Stimulated activated CD8-positive, alpha-beta memory T cell treated with anti-CD3 and anti-CD28 coated beads, Interleukin-7, amount 100 ng/mL, for 48 hours (primary cell): ENCODE measurements at regions not wholly inside any gene's neighbourhood (a gene's known extent, or its start where the extent isn't known, plus 50 kb on each side); places are given as distances from the start of the nearest gene placed in this dataset.
"Not testable (repeated sequence)": the region's sequence is repeated elsewhere in the genome, so short reads cannot be mapped to it uniquely, and the experiment has no call there.

Experiments used
- DNase-seq, 2 donors: peaks; one replicate each; pipeline ENCODE4 v3.0.0-alpha.2; 2020; ENCODE audit warnings: low read depth in 1 of 2; ENCODE audit errors: extremely low read depth in 1 of 2

DNA sequence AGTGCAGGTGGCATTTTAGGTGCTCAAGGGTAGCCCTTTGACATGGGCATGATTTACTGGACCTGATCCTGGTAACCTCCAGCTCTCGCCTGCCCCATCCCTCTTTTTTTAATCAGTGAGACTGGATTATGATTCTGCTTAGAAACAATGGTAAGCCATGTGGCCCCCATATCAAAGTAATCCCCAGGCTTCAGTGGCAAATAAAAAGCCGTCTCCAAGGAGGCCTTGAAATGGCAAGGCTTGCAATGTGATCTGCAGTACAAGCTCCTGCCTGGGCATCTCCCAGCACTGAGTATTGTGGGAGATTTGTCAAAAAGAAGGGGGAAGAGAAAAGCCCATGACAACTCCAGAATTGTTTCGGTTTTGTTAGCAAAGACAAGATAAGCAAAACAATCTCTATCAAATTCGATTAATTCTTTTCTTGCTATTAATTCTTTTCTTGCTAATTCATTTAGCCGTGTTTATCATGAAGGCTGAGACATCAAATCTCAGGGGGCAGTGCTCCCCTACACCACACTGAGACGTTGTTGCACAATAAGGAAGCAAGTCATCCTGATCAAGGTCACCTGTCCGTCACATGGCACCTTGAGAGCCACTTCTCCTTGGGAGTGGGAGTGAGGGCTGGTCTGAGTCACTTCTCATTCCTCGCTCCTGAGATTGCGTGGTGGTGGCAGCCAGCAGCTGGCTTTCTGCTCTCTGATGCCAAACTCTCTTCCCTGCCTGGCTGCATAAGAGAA, 312.7 kb upstream of the GATB start:
- DNase-seq = no peak

DNA sequence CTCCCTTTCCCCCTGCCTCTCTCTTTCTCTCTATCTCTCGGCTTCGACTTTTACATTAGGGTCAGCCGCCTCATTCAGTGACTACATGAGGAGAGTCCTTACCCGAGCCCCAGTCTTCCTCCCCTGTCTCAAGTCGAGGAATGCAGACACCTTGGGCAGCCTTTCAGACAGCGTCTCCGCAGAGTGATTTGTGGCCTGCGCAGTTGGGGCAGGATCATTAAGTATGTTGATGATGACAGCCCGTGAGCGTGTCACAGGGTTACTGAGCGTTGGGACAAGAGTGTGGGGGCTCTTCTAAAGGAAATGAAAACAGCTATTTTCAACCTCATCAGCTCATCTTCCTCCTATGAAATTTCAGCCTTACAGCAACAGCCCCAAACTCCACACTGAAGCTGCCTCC, 312.1 kb upstream of the GATB start:
- DNase-seq = no peak

DNA sequence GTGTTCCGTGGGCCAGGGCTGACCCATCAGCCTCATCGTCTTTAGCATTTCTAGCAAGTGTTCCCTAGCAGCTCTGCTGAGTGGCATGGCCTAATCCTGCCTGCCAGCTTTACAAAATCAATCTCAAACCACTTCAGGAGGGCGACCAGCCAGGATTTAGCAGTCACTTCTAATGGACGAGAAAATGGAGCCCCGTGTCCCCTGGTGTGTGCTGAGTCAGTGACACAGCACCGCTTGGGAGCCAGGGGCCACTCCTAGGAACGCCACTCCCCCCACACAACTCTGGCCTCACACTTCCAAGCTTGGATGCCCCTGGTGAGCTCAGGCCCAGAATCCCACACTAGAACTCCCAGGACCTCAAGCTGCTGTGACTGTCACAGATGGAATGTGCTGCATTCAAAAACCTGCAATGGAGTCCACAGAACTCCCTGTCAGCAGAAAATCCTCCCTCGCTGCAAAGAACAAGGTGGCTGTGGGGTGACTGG, 311.2 kb upstream of the GATB start:
- no peak for DNase-seq

DNA sequence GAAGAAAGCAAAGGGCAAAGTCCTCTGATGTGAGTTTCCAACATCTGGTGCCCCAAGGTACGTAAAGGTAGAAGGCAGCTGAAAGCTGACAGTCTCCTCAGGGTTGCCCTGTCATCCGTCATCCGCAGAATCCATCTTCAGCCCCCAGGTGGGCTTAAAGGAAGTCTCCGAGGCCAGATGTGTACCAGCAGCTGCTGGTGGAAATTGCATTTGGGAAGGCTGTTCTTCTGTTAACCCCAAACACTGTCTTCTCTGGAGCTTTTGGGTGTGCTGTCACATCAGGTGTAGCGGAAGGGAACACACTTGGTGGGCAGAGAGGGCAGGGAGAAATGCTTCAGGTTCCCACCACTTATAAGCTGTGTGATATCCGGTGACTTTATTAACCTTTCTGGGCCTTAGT, 310.0 kb upstream of the GATB start:
- DNase-seq = no peak

DNA sequence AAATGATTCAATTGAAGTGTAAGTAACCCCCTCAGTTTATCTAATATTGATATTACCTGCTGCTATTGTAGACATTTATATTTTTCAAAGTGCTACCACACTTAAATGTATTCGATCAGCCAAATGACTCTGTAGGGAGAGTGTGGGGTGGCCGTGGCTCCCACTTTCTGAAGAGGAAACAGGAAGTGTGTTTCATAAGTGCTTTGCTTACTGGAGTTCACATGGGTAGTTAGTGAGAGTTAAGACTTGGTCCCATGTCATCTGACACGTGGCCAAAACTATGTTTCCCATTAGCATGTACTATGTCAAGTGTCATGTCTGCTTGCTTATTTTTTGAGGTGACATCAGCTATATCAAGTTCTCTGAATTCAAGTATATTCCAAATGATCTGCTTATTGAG, 308.1 kb upstream of the GATB start:
- no peak for DNase-seq

DNA sequence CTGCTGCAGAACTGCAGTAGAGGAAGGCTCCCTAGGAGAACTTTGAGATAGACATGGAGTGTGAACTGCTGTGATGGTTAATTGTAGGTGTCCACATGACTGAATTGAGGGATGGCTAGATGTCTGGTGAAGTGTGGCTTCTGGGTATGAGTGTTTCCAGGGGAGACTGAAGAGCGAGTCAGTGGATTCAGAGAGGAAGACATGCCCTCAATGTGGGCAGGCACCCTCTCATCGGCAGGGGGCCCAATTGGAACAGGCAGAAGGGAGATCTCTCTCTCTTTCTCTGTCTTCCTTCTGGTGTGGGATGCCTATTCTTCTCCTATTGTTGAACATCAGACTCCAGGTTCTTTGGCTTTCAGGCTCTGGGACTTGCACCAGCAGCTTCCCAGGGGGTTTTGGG, 304.7 kb upstream of the GATB start:
- no peak for DNase-seq

DNA sequence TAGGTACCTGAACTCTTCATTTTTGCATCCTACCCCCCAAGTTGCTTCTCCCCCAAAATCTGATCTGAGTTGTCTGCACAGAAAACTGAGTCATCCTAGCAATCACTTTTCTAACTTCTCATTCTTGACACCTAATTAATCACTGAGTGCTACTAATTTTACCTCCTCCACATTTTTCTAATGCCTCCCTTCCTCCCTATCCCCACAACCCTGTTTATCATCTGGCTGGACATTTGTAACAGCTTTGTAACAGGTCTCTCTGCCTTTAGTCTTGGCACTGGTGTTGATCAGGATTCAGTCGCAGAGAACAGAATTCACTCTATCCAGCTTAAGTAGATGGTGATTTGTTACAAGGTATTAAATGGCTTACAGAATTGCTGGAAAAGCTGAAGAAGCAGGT, 303.9 kb upstream of the GATB start:
- no peak for DNase-seq

DNA sequence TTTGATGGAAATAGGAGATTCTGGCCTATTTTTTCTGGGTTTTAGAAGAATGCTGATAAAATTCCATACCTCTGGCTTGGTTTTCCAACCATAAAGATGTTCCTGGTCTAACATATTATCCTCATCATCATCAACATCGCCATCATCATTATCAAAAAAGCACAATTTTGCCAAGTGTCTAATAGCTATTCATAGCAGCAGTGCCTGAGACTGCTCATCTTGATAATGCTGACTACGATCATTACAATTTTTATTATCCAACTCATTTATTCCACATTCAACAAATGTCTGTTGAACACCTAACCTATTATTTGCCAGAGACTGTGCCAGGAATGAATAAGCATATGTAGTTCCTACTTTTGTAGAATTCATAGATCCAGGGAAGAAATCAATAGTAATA, 303.5 kb upstream of the GATB start:
- DNase-seq = no peak

DNA sequence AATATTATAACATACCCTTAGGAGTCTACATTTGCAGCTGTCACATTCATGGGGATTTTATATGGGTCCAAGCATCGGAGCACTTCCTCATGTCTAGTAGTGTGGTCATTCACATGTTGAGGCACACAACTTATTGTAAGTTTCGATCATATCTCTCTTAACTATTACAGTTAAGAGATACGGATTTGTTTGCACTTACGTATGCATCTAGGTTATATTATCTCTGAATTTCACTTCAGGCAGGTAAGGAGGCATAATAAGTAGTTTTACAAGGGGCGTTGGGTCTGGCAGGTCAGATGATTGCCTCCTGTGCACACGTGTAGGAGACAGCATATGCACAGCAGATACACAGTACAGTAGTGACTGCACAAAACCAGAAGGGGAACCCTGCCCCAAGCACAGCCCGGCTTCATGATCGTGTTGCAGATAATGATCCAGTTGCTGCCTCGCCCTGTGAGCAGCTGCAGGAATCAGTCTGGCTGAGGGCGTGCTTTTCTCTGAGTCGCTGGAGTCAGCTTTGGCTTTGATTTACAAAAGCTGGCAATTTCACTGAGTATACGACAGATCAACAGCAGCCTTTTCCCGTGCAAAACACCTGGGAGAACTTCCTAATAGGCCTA, 302.9 kb upstream of the GATB start:
- DNase-seq = no peak

DNA sequence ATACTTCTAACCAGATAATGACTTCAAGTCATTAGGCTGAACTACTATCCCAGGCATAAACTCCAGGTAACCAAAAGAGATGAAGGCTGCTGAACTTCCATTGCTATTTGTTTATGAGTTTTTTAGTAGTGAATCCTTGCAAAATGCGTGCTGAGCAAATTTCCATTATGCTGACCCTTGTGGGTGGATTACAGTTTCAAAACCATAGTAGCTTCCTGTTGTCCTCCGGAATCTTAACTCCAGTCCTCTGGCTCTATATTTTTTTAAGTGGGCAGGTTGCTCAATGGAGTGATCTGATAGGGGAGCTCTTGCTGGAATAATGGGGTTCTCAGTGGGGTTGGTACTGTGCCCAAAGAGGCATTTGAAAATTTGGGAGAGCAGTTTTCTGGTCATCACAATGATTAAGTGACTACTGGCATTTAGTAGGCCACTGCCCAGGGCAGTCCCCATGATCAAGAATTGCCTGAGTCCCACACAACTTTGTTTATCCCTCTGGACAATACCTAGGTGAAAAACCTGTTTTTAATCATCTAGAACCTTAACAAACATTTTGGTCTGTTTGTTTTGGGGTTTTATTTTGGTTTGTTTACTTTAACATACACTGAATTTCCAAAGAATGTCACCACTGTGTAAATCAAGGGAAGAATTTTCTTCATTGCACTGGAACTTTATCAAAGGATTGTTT, 302.3 kb upstream of the GATB start:
- DNase-seq = no peak

DNA sequence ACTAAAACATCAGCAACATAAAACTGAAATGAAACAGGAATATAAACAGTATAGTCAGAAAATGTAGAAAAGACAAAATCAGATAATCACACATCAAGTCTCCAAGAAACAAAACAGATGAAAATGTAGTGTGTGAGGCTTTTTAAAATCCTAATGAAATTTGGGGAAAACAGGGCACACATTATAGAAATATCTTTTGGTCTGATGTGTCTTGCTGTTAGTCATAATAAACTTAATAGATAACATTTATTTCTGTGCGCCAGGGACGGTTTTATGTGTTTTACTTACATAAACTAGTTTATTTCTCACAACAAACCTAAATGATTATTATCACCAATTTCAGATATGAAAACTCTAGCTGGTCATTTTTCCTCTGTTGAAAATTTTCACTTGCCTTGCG, 293.9 kb upstream of the GATB start:
- no peak for DNase-seq

DNA sequence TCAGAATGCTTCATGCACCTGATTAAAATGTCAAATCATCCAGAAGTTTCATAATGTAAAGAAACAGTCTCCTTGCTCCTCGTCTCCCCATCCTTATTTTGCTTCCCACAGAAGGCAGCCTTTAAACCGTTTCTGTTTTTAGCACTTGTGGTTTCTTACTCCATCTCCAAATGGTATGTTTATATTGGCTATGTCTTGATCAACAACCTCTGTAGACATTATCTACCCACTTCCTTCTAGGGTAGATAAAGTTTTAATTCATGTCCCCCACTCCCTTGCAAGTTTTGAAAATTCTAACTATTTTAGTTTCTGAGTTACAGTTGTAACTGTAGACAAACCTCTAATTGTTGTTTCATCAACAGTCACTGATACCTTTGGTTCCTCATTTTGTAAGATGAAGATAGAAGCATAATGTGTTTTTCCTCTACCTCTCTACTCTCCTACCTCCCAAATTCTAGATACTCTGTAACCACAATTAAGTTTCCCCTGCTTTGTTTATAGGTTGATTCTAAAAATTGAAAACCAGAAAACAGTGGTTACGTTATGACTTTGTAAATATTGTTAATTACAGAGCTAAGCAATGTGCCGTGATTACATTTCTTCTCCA, 291.7 kb upstream of the GATB start:
- no peak for DNase-seq

DNA sequence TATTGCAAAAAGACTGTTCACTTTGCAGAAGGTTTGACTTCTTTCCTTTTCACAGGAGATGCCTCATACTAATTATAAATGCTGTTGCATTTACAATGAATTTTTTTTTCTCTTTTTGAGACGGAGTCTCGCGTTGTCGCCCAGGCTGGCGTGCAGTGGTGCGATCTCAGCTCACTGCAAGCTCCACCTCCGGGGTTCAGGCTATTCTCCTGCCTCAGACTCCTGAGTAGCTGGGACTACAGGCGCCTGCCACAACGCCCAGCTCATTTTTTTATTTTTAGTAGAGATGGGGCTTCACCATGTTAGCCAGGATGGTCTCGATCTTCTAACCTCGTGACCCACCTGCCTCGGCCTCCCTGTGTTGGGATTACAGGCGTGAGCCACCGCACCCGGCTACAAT, 290.5 kb upstream of the GATB start:
- DNase-seq = not testable (repeated sequence)

DNA sequence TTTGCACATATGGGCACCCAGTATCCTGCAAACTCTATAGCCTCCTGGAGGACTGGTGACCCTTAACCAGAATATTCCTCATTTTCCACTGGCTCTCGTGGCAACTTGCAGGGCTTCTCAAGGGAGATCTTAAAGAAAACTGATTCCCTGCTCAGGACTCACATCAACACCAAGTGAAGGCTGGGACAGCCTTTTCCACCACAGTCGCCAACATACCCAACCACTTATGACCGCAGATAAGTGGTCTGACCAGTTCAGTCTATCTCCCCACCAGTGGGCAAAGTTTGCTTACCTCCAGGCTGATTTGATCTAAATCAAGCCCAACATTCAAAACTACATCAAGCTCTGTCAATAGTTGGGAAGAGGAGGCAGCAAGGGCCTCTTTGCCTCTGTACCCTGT, 289.3 kb upstream of the GATB start:
- DNase-seq = no peak

DNA sequence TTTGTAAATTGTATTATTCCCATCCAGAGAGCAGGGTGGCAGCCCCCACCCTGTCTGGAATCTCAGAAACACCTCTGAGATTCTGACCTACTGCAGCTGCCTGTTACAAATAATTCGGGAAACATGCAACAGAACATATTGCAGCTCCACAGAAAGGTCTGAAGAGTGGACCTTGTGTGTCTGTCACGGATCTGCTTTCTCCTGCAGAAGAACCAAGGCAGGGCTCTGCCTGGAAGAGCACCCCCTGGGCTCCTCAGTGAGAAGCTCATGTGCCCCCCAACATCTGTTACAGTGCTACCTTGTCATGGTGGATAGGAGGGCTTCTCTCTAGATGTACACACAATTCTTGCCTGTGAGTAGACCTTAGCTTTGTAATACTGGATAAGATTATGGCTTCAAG, 286.6 kb upstream of the GATB start:
- no peak for DNase-seq

DNA sequence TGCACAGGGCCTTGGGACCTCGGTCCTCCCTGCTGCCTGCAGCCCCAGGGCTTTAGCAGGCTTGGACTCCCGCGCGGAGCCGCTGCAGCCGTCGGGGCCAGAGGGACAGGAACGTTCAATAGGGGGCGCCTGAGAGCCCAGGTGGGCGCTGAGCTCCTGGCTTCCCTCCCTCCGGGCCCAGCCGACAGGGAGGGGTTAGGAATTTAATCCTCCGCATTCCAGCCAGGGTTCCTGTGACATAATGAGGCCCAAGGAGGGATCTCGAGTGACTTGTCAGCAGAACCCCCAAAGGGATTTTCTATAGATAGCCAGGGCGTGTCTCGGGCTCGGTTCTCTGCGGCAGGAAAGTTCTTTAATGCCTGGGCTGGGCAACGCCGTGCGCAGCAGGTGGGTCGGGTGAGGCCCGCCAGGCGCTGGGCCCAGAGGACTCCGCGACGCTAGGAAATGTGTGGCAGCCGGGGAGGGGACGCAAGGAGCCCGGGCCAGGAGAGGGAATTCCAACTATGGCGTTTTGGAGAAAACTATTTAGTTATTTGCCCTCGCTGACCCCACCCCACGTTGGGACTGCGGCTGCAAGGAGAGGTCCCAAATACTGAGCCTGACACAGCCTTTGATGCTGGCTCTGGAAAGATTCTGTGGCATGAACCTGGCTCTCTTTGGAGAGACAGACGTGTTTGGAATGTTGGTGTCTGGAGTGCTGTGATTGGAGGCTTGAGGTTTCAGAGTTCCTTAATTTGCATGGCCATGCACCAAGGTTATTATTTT, 285.2 kb upstream of the GATB start:
- DNase-seq = no peak

DNA sequence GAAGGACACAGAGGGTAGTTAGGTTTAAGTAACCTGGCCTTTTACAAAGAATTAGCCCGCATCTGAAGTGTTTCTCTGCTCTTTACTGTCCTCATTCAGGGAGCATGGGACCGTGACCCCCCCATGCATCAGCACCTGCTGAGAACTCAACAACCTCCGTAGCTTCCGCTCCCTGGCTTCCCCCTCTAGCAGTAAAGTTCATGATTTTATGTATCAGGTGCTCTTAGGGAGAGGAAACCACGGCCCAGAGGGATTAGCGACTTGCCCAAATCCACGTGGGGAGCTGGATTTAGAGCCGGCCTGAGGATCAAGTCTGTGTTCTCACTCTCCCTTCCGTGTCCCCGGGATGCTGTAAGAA, 284.6 kb upstream of the GATB start:
- DNase-seq = no peak

DNA sequence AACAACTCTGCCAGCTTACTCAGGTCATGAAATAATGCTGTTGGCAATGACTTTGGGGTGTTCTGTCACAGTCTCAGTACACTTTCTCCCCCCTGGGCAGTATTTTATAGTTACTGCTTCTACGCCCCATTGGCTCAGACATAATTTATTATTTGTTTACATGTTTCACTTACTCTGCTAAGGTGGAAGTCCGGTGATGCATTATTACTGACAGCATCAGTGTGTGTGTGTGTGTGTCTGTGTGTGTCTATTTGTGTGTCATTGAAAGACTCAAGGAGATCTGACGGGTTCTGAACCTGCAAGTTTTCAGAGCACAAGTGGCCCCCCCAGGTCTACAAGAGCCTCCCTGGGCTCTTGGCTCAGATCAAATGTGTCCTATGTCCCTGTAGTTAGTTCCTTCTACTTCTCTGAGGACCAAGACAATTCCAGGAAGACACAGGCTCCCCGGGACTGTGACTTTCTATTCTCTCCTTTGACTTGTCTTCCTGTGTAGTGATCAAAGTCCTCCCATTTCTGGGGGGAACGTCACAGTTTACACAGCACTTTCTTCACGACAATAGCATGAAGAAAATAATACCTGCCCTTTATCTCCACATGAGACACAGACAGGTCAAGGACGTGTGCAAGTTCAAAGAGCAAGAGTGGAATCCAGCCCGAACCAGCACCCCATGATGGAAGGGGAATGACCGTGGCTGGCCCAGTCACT, 283.7 kb upstream of the GATB start:
- no peak for DNase-seq

DNA sequence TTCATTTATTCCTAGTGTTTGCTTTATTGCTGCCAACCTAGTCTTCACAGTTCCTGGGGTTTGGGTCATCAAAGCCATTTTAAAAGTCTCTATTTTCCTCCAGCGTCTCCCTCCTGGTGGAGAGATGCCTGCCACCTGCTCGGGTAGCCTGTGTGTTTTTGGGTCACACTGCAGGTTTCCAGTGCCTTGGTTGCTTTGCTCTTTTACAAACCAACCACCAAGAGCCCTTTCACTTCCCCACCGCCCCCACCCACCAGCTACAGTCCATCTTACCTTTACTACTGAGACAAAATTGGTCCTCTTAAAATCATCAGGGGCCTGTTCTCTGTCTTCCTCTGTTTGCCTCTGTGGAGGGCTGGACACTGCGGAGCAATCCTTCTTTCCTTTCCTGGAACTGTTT, 280.5 kb upstream of the GATB start:
- no peak for DNase-seq

DNA sequence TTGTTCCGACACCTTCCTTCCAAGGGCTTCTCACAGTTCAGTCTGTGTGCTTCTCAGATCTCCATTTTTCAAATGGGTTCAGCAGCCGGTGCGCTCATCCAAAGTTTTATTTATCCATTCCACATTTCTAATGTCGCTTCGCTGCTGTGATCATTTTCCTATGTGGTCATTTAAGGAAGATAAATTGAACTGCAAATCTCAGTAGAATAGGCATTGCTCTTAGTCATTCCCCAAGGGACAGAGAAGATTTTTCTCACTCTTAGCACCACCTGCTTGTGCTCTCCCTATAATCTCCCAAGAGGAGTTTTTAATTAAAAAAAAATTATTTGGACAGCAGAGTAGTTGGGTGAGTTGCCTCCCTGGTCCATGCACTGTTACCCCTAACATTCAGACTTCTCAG, 278.9 kb upstream of the GATB start:
- DNase-seq = no peak
